ENCODE measurements at regions not wholly inside any gene's neighbourhood (a gene's known extent, or its start where the extent isn't known, plus 50 kb on each side); places are given as distances from the start of the nearest gene placed in this dataset.
"Not testable (repeated sequence)": the region's sequence is repeated elsewhere in the genome, so short reads cannot be mapped to it uniquely, and the experiment has no call there.

- H3K4me3 Mint-ChIP-seq (ENCODE audit: unreplicated experiment): no peak overlapping the region
- DNase-seq: no peak
- peaks cover 4% of the 10 kb centered on the region for H3K9me3 Mint-ChIP-seq (ENCODE audit: unreplicated experiment)
- H3K27me3 Mint-ChIP-seq (ENCODE audit: unreplicated experiment): peaks cover 2% of the 10 kb centered on the region
- H3K4me1 Mint-ChIP-seq (ENCODE audit: low read depth, unreplicated experiment): no peaks in the 10 kb centered on the region
- TF ChIP-seq, protein P1, sequence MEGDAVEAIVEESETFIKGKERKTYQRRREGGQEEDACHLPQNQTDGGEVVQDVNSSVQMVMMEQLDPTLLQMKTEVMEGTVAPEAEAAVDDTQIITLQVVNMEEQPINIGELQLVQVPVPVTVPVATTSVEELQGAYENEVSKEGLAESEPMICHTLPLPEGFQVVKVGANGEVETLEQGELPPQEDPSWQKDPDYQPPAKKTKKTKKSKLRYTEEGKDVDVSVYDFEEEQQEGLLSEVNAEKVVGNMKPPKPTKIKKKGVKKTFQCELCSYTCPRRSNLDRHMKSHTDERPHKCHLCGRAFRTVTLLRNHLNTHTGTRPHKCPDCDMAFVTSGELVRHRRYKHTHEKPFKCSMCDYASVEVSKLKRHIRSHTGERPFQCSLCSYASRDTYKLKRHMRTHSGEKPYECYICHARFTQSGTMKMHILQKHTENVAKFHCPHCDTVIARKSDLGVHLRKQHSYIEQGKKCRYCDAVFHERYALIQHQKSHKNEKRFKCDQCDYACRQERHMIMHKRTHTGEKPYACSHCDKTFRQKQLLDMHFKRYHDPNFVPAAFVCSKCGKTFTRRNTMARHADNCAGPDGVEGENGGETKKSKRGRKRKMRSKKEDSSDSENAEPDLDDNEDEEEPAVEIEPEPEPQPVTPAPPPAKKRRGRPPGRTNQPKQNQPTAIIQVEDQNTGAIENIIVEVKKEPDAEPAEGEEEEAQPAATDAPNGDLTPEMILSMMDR (IDR thresholded peaks at IDR 0.05; ENCODE audit: partially characterized antibody, unreplicated experiment): no peak
- no peak overlapping the region for H3K27ac Mint-ChIP-seq (ENCODE audit: unreplicated experiment)
- H3K36me3 Mint-ChIP-seq (ENCODE audit: unreplicated experiment): peaks cover 23% of the 10 kb centered on the region
These were observed 68.9 kb upstream of the CARD11 start for GRCh38 chr7:3112479-3113134.

GRCh38 chr7:3114917-3115316 is 71.2 kb upstream of the CARD11 start:
- Mint-ChIP-seq H3K9me3 (ENCODE audit: unreplicated experiment) (peaks cover 2% of the 10 kb centered on the region), H3K27me3 (ENCODE audit: unreplicated experiment) (peaks cover 2% of the 10 kb centered on the region), H3K27ac (ENCODE audit: unreplicated experiment) (no peak overlapping the region), H3K4me1 (ENCODE audit: low read depth, unreplicated experiment) (no peaks in the 10 kb centered on the region), H3K4me3 (ENCODE audit: unreplicated experiment) (no peak overlapping the region), H3K36me3 (ENCODE audit: unreplicated experiment) (peaks cover 24% of the 10 kb centered on the region)
- no peak for DNase-seq
- TF ChIP-seq, protein P1 (IDR thresholded peaks at IDR 0.05; ENCODE audit: partially characterized antibody, unreplicated experiment): no peak

DNA sequence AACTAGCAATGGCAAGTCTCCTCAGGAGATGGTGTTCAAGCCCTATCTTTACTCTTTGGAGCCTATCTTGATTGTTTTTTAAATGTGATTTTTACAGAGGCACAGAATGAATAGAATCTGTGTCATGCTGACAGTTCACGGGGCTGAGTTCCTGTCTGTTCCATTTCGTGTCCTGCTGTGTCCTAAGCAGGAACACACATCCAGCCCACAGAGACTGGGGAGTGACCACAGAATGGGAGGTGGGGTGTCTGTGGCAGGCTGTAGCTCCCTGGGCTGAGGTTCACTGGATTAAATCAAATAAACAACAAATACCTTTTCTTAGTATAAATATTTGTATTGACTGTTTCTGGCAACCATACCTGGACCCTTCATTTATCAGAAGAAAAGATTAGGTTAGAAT is 73.4 kb upstream of the CARD11 start:
- no peaks in the 10 kb centered on the region for H3K27me3 Mint-ChIP-seq (ENCODE audit: unreplicated experiment)
- peaks cover 6% of the 10 kb centered on the region for H3K9me3 Mint-ChIP-seq (ENCODE audit: unreplicated experiment)
- no peak overlapping the region for H3K27ac Mint-ChIP-seq (ENCODE audit: unreplicated experiment)

GRCh38 chr7:3117488-3118231 is 74.0 kb upstream of the CARD11 start:
- no peaks in the 10 kb centered on the region for H3K4me1 Mint-ChIP-seq (ENCODE audit: low read depth, unreplicated experiment)
- H3K9me3 Mint-ChIP-seq (ENCODE audit: unreplicated experiment): peaks cover 7% of the 10 kb centered on the region
- H3K4me3 Mint-ChIP-seq (ENCODE audit: unreplicated experiment): no peak overlapping the region
- H3K36me3 Mint-ChIP-seq (ENCODE audit: unreplicated experiment): peaks cover 36% of the 10 kb centered on the region
- H3K27me3 Mint-ChIP-seq (ENCODE audit: unreplicated experiment): no peaks in the 10 kb centered on the region
- no peak overlapping the region for H3K27ac Mint-ChIP-seq (ENCODE audit: unreplicated experiment)
- no peak for DNase-seq
- TF ChIP-seq, protein P1 (IDR thresholded peaks at IDR 0.05; ENCODE audit: partially characterized antibody, unreplicated experiment): no peak

More for the DNA sequence above, 73.4 kb upstream of the CARD11 start:
- H3K36me3 Mint-ChIP-seq (ENCODE audit: unreplicated experiment): peaks cover 36% of the 10 kb centered on the region
- no peak for DNase-seq
- TF ChIP-seq, protein P1 (IDR thresholded peaks at IDR 0.05; ENCODE audit: partially characterized antibody, unreplicated experiment): no peak
- no peak overlapping the region for H3K4me3 Mint-ChIP-seq (ENCODE audit: unreplicated experiment)
- H3K4me1 Mint-ChIP-seq (ENCODE audit: low read depth, unreplicated experiment): no peaks in the 10 kb centered on the region

DNA sequence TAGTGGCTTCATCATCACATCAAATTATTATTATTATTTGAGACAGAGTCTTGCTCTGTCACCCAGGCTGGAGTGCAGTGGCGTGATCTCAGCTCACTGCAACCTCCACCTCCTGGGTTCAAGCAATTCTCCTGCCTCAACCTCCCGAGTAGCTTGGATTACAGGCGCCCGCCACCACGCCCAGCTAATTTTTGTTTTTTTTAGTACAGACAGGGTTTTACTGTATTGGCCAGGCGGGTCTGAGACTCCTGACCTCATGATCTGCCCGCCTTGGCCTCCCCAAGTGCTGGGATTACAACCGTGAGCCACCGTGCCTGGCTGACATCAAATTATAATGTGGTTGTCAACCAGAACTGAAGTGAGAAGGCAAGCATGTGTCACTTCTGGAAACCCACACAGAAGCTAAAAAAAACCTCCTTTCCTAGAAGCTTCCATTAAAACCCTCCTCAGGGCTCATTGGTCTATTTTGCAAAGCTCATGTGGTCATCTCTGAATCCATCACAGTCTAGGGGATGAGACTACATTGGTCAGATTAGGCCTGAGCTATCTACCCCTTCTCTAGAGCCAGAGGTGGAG is 75.8 kb upstream of the CARD11 start:
- not testable (repeated sequence) for H3K27ac Mint-ChIP-seq (ENCODE audit: unreplicated experiment); H3K4me1 Mint-ChIP-seq (ENCODE audit: low read depth, unreplicated experiment); H3K9me3 Mint-ChIP-seq (ENCODE audit: unreplicated experiment); H3K4me3 Mint-ChIP-seq (ENCODE audit: unreplicated experiment); DNase-seq; H3K27me3 Mint-ChIP-seq (ENCODE audit: unreplicated experiment)
- peaks cover 26% of the 10 kb centered on the region for H3K36me3 Mint-ChIP-seq (ENCODE audit: unreplicated experiment)
